AG09319 (cell line): ENCODE measurements at regions not wholly inside any gene's neighbourhood (a gene's known extent, or its start where the extent isn't known, plus 50 kb on each side); places are given as distances from the start of the nearest gene placed in this dataset.

Experiments
- DNase-seq: peaks from one replicate; pipeline ENCODE4 v3.0.0-alpha.2; 2010; ENCODE audit warnings: low read depth; ENCODE audit errors: extremely low read depth
- CTCF ChIP-seq: IDR thresholded peaks from 2 replicates; pipeline ENCODE4 v1.5.1; 2011; ENCODE audit warnings: low read depth, mild to moderate bottlenecking, inconsistent platforms, low read length, moderate library complexity

- TF ChIP-seq CTCF = no peak
Observed at GRCh38 chr3:22748453-22749045, 454.6 kb upstream of the UBE2E2 start.

GRCh38 chr3:22759636-22760310 is 443.4 kb upstream of the UBE2E2 start:
- DNase-seq = no peak
- TF ChIP-seq CTCF = no peak

More at GRCh38 chr3:22748453-22749045, 454.6 kb upstream of the UBE2E2 start:
- no peak for DNase-seq

GRCh38 chr3:22765679-22766078 is 437.4 kb upstream of the UBE2E2 start:
- no peak for TF ChIP-seq CTCF
- DNase-seq = no peak

GRCh38 chr3:22777834-22778233 is 425.3 kb upstream of the UBE2E2 start:
- DNase-seq = no peak
- no peak for TF ChIP-seq CTCF

GRCh38 chr3:22779737-22780136 is 423.4 kb upstream of the UBE2E2 start:
- no peak for TF ChIP-seq CTCF
- no peak for DNase-seq

GRCh38 chr3:22792533-22792932 is 410.6 kb upstream of the UBE2E2 start:
- DNase-seq = no peak
- TF ChIP-seq CTCF = no peak

GRCh38 chr3:22795917-22796316 is 407.2 kb upstream of the UBE2E2 start:
- no peak for TF ChIP-seq CTCF
- DNase-seq = no peak
